ENCODE measurements at regions not wholly inside any gene's neighbourhood (a gene's known extent, or its start where the extent isn't known, plus 50 kb on each side); places are given as distances from the start of the nearest gene placed in this dataset.
A peak's percentile ranks its signal among the peaks of the same experiment; 100 is the strongest.

GRCh38 chr3:134709561-134710312, 58.9 kb upstream of the KY start:
- no CpG with 5 or more reads among the region's 5 CpGs for WGBS (ENCODE audit: extremely low coverage, insufficient coverage, low lambda C conversion rate)
- DNase-seq, result peak; percentile 30

DNA sequence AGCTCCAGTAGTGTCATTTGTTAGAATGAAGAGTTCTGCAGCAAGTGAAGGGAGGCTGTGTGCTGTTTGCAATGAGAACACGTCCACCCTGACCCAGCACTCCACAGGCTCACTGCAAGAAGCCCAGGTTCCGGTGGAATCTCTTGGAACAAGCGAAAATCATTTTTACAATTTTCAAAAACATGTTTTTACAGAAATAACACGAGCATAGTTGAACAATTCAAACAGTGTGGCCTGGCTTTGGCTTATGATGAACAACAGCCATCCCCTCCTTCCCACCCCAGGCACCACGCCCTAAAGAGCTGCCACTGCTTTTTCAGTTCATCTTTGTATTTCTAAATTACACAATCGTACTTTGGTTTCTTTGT, 59.5 kb upstream of the KY start:
- no peak overlapping the region for H2AK5ac ChIP-seq (ENCODE audit: low read length)
- no peaks in the 10 kb centered on the region for H3K27me3 ChIP-seq (ENCODE audit: insufficient read depth, low read length, poor library complexity)
- H3K79me1 ChIP-seq (ENCODE audit: low read length), result no peaks in the 10 kb centered on the region
- DNase-seq, result no peak
- H2BK15ac ChIP-seq (replicated peaks; ENCODE audit: low read depth), result no peak overlapping the region
- no peak overlapping the region for H3K4me2 ChIP-seq (ENCODE audit: low read length)
- H3K27ac ChIP-seq (ENCODE audit: low read depth, low read length), result no peak overlapping the region
- H2BK5ac ChIP-seq (ENCODE audit: low read length), result no peak overlapping the region
- H3K4me1 ChIP-seq (ENCODE audit: control insufficient read depth, low read depth, low read length), result no peaks in the 10 kb centered on the region
- H3K9ac ChIP-seq (ENCODE audit: low read length), result no peak overlapping the region
- H3K18ac ChIP-seq (ENCODE audit: low read length), result no peak overlapping the region
- H3K4ac ChIP-seq (ENCODE audit: low read depth, low read length), result no peak overlapping the region
- H3K4me3 ChIP-seq (ENCODE audit: low read length), result no peak overlapping the region
- H3K79me2 ChIP-seq (ENCODE audit: control insufficient read depth, insufficient read depth, low read length), result no peaks in the 10 kb centered on the region
- no CpG with 5 or more reads among the region's 6 CpGs for WGBS (ENCODE audit: extremely low coverage, insufficient coverage, low lambda C conversion rate)
- no peak overlapping the region for H4K5ac ChIP-seq (ENCODE audit: low read length)
- H2BK120ac ChIP-seq (ENCODE audit: low read depth, low read length), result no peak overlapping the region
- no peak overlapping the region for H3K23ac ChIP-seq (ENCODE audit: low read length)
- H3K36me3 ChIP-seq (ENCODE audit: control insufficient read depth, insufficient read depth, low read length), result no peaks in the 10 kb centered on the region
- no peak overlapping the region for H4K8ac ChIP-seq (ENCODE audit: low read depth, low read length)
- no peak overlapping the region for H3K56ac ChIP-seq (ENCODE audit: low read length)

More at GRCh38 chr3:134709561-134710312, 58.9 kb upstream of the KY start:
- no peaks in the 10 kb centered on the region for H3K79me2 ChIP-seq (ENCODE audit: control insufficient read depth, insufficient read depth, low read length)
- no peak overlapping the region for H3K4ac ChIP-seq (ENCODE audit: low read depth, low read length)
- no peak overlapping the region for H2BK15ac ChIP-seq (replicated peaks; ENCODE audit: low read depth)
- H3K27ac ChIP-seq (ENCODE audit: low read depth, low read length), result no peak overlapping the region
- H2BK5ac ChIP-seq (ENCODE audit: low read length), result no peak overlapping the region
- H4K5ac ChIP-seq (ENCODE audit: low read length), result no peak overlapping the region
- H3K36me3 ChIP-seq (ENCODE audit: control insufficient read depth, insufficient read depth, low read length), result no peaks in the 10 kb centered on the region
- no peak overlapping the region for H3K9ac ChIP-seq (ENCODE audit: low read length)
- H3K79me1 ChIP-seq (ENCODE audit: low read length), result no peaks in the 10 kb centered on the region
- no peak overlapping the region for H3K18ac ChIP-seq (ENCODE audit: low read length)
- no peak overlapping the region for H2AK5ac ChIP-seq (ENCODE audit: low read length)
- no peak overlapping the region for H3K4me3 ChIP-seq (ENCODE audit: low read length)
- no peak overlapping the region for H3K56ac ChIP-seq (ENCODE audit: low read length)
- H3K4me1 ChIP-seq (ENCODE audit: control insufficient read depth, low read depth, low read length), result no peaks in the 10 kb centered on the region
- no peak overlapping the region for H3K23ac ChIP-seq (ENCODE audit: low read length)
- no peak overlapping the region for H3K4me2 ChIP-seq (ENCODE audit: low read length)
- H3K27me3 ChIP-seq (ENCODE audit: insufficient read depth, low read length, poor library complexity), result no peaks in the 10 kb centered on the region
- H4K8ac ChIP-seq (ENCODE audit: low read depth, low read length), result no peak overlapping the region
- H2BK120ac ChIP-seq (ENCODE audit: low read depth, low read length), result no peak overlapping the region

DNA sequence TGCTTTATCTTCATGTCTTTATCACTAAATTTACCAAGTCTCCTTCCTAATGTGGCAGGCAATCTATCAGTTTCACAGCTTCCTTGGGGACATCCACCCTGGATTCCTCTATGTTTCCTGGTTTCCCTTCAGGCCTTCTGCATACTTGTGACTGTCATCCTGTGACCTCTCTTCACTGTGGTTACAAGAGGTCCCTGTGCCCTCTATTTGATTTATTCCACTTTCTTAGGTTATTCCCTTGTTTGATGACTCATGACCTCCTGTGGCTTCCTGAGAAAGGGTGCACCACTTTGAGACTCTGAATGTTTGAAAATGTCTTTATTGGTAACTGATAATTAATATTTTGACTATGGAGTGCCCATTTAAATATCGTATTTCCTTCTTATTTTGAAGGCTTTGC, 60.5 kb upstream of the KY start:
- no peak for DNase-seq
- Histone ChIP-seq H3K27ac (ENCODE audit: low read depth, low read length) (no peak overlapping the region), H3K27me3 (ENCODE audit: insufficient read depth, low read length, poor library complexity) (no peaks in the 10 kb centered on the region), H3K23ac (ENCODE audit: low read length) (no peak overlapping the region), H3K56ac (ENCODE audit: low read length) (no peak overlapping the region), H4K5ac (ENCODE audit: low read length) (no peak overlapping the region), H3K4me1 (ENCODE audit: control insufficient read depth, low read depth, low read length) (no peaks in the 10 kb centered on the region), H3K79me1 (ENCODE audit: low read length) (no peaks in the 10 kb centered on the region), H2BK5ac (ENCODE audit: low read length) (no peak overlapping the region), H3K79me2 (ENCODE audit: control insufficient read depth, insufficient read depth, low read length) (no peaks in the 10 kb centered on the region), H2BK15ac (replicated peaks; ENCODE audit: low read depth) (no peak overlapping the region), H2AK5ac (ENCODE audit: low read length) (no peak overlapping the region), H2BK120ac (ENCODE audit: low read depth, low read length) (no peak overlapping the region), H3K18ac (ENCODE audit: low read length) (no peak overlapping the region), H4K8ac (ENCODE audit: low read depth, low read length) (no peak overlapping the region), H3K36me3 (ENCODE audit: control insufficient read depth, insufficient read depth, low read length) (no peaks in the 10 kb centered on the region), H3K4me2 (ENCODE audit: low read length) (no peak overlapping the region), H3K9ac (ENCODE audit: low read length) (no peak overlapping the region), H3K4me3 (ENCODE audit: low read length) (no peak overlapping the region), H3K4ac (ENCODE audit: low read depth, low read length) (no peak overlapping the region)
- WGBS (ENCODE audit: extremely low coverage, insufficient coverage, low lambda C conversion rate), result no CpG with 5 or more reads among the region's 1 CpG

DNA sequence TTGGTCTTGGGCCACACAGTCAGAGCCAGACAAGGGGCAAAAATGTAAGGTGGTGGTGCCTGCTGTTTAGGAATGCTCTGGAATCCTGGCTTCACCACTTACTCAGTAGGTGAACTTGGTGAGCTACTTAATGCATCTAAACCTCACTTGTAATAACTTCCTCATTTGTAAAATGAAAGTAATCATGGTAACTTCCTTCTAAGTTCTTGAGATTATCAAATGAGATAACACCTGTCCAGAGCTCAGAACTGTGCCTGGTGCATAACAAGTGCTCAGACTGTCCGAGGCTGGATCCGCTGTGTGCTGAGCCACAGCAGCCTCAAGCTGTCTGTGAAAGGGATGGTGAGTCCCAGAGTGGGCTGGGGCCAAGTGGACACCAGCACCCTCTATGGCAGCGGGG, 62.8 kb upstream of the KY start:
- H4K5ac ChIP-seq (ENCODE audit: low read length), result no peak overlapping the region
- H2BK5ac ChIP-seq (ENCODE audit: low read length), result no peak overlapping the region
- no peak overlapping the region for H3K56ac ChIP-seq (ENCODE audit: low read length)
- H2BK120ac ChIP-seq (ENCODE audit: low read depth, low read length), result no peak overlapping the region
- no peaks in the 10 kb centered on the region for H3K79me2 ChIP-seq (ENCODE audit: control insufficient read depth, insufficient read depth, low read length)
- H3K36me3 ChIP-seq (ENCODE audit: control insufficient read depth, insufficient read depth, low read length), result no peaks in the 10 kb centered on the region
- no peak overlapping the region for H3K27ac ChIP-seq (ENCODE audit: low read depth, low read length)
- H3K4me3 ChIP-seq (ENCODE audit: low read length), result no peak overlapping the region
- no peak overlapping the region for H3K23ac ChIP-seq (ENCODE audit: low read length)
- no peak overlapping the region for H2AK5ac ChIP-seq (ENCODE audit: low read length)
- H2BK15ac ChIP-seq (replicated peaks; ENCODE audit: low read depth), result no peak overlapping the region
- no peak overlapping the region for H3K4ac ChIP-seq (ENCODE audit: low read depth, low read length)
- no peak for DNase-seq
- no peaks in the 10 kb centered on the region for H3K4me1 ChIP-seq (ENCODE audit: control insufficient read depth, low read depth, low read length)
- H3K18ac ChIP-seq (ENCODE audit: low read length), result no peak overlapping the region
- no CpG with 5 or more reads among the region's 3 CpGs for WGBS (ENCODE audit: extremely low coverage, insufficient coverage, low lambda C conversion rate)
- no peak overlapping the region for H4K8ac ChIP-seq (ENCODE audit: low read depth, low read length)
- H3K9ac ChIP-seq (ENCODE audit: low read length), result no peak overlapping the region
- H3K27me3 ChIP-seq (ENCODE audit: insufficient read depth, low read length, poor library complexity), result no peaks in the 10 kb centered on the region
- H3K4me2 ChIP-seq (ENCODE audit: low read length), result no peak overlapping the region
- H3K79me1 ChIP-seq (ENCODE audit: low read length), result no peaks in the 10 kb centered on the region

DNA sequence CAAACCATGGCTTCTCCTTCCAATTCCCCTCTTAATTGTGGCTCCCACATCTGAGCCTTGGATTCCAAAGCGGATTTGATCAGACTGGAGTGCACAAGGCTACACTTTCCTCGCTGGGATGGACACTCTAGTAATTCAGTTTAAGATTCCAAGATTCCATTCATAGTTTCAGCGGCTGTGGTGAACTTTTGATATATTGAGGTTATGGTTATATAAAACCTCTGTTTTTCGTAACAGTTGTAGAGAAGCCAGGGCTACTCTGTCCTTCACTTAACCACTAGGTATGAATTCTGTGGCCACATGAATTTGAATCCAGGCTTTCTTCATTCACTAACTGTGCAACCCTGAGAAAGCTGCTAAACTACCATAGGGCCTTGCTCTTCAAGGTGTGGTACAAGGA, 67.9 kb upstream of the KY start:
- Histone ChIP-seq H3K4ac (ENCODE audit: low read depth, low read length) (no peak overlapping the region), H3K27ac (ENCODE audit: low read depth, low read length) (no peak overlapping the region), H2AK5ac (ENCODE audit: low read length) (no peak overlapping the region), H3K9ac (ENCODE audit: low read length) (no peak overlapping the region), H3K27me3 (ENCODE audit: insufficient read depth, low read length, poor library complexity) (no peaks in the 10 kb centered on the region), H2BK5ac (ENCODE audit: low read length) (no peak overlapping the region), H4K8ac (ENCODE audit: low read depth, low read length) (no peak overlapping the region), H3K79me2 (ENCODE audit: control insufficient read depth, insufficient read depth, low read length) (no peaks in the 10 kb centered on the region), H3K79me1 (ENCODE audit: low read length) (no peaks in the 10 kb centered on the region), H3K4me1 (ENCODE audit: control insufficient read depth, low read depth, low read length) (no peaks in the 10 kb centered on the region), H3K36me3 (ENCODE audit: control insufficient read depth, insufficient read depth, low read length) (no peaks in the 10 kb centered on the region), H3K4me2 (ENCODE audit: low read length) (no peak overlapping the region), H3K56ac (ENCODE audit: low read length) (no peak overlapping the region), H3K18ac (ENCODE audit: low read length) (no peak overlapping the region), H2BK15ac (replicated peaks; ENCODE audit: low read depth) (no peak overlapping the region), H3K4me3 (ENCODE audit: low read length) (no peak overlapping the region), H4K5ac (ENCODE audit: low read length) (no peak overlapping the region), H3K23ac (ENCODE audit: low read length) (no peak overlapping the region), H2BK120ac (ENCODE audit: low read depth, low read length) (no peak overlapping the region)
- no CpG with 5 or more reads among the region's 4 CpGs for WGBS (ENCODE audit: extremely low coverage, insufficient coverage, low lambda C conversion rate)
- DNase-seq, result no peak

- no peak overlapping the region for H2BK15ac ChIP-seq (replicated peaks; ENCODE audit: low read depth)
- no peak overlapping the region for H3K18ac ChIP-seq (ENCODE audit: low read length)
- no CpG with 5 or more reads among the region's 1 CpG for WGBS (ENCODE audit: extremely low coverage, insufficient coverage, low lambda C conversion rate)
- no peak overlapping the region for H3K4ac ChIP-seq (ENCODE audit: low read depth, low read length)
- no peaks in the 10 kb centered on the region for H3K4me1 ChIP-seq (ENCODE audit: control insufficient read depth, low read depth, low read length)
- H3K27ac ChIP-seq (ENCODE audit: low read depth, low read length), result no peak overlapping the region
- H3K9ac ChIP-seq (ENCODE audit: low read length), result no peak overlapping the region
- H3K36me3 ChIP-seq (ENCODE audit: control insufficient read depth, insufficient read depth, low read length), result no peaks in the 10 kb centered on the region
- H3K79me2 ChIP-seq (ENCODE audit: control insufficient read depth, insufficient read depth, low read length), result no peaks in the 10 kb centered on the region
- H4K5ac ChIP-seq (ENCODE audit: low read length), result no peak overlapping the region
- H4K8ac ChIP-seq (ENCODE audit: low read depth, low read length), result no peak overlapping the region
- H3K4me3 ChIP-seq (ENCODE audit: low read length), result no peak overlapping the region
- H3K4me2 ChIP-seq (ENCODE audit: low read length), result no peak overlapping the region
- H2BK120ac ChIP-seq (ENCODE audit: low read depth, low read length), result no peak overlapping the region
- H3K56ac ChIP-seq (ENCODE audit: low read length), result no peak overlapping the region
- no peak overlapping the region for H2AK5ac ChIP-seq (ENCODE audit: low read length)
- H3K23ac ChIP-seq (ENCODE audit: low read length), result no peak overlapping the region
- no peaks in the 10 kb centered on the region for H3K27me3 ChIP-seq (ENCODE audit: insufficient read depth, low read length, poor library complexity)
- no peak overlapping the region for H2BK5ac ChIP-seq (ENCODE audit: low read length)
- no peaks in the 10 kb centered on the region for H3K79me1 ChIP-seq (ENCODE audit: low read length)
- DNase-seq, result no peak
Observed at GRCh38 chr3:134721214-134721613, 70.4 kb upstream of the KY start.

Measured in mesendoderm (in vitro differentiated cells).